H9 (cell line): ENCODE measurements at regions not wholly inside any gene's neighbourhood (a gene's known extent, or its start where the extent isn't known, plus 50 kb on each side); places are given as distances from the start of the nearest gene placed in this dataset.

Source experiments
- DNase-seq: peaks from one replicate; pipeline ENCODE4 v3.0.0-alpha.2; 2017
- H2AFZ ChIP-seq: one replicate; pipeline ENCODE4 v1.6.1; 2013; ENCODE audit warnings: mild to moderate bottlenecking, low read length, control low read depth, moderate library complexity
- H2AK5ac ChIP-seq: 2 replicates; pipeline ENCODE4 v1.6.1; 2013; ENCODE audit warnings: low read length, control low read depth, mixed read lengths; ENCODE audit not compliant: insufficient read length
- H2BK120ac ChIP-seq: one replicate; pipeline ENCODE4 v1.6.1; 2013; ENCODE audit warnings: low read depth, mild to moderate bottlenecking, low read length, control low read depth, inconsistent platforms; ENCODE audit not compliant: poor library complexity, severe bottlenecking
- H2BK12ac ChIP-seq: 2 replicates; pipeline ENCODE4 v1.6.1; 2013; ENCODE audit warnings: low read length, control low read depth, mixed read lengths, low read depth; ENCODE audit not compliant: insufficient read length
- H2BK15ac ChIP-seq: 2 replicates; pipeline ENCODE4 v1.6.1; 2013; ENCODE audit warnings: low read depth, low read length, control low read depth
- H2BK20ac ChIP-seq: one replicate; pipeline ENCODE4 v1.6.1; 2013; ENCODE audit warnings: low read depth, mild to moderate bottlenecking, low read length, control low read depth, inconsistent platforms; ENCODE audit not compliant: poor library complexity, severe bottlenecking
- H2BK5ac ChIP-seq: 2 replicates; pipeline ENCODE4 v1.6.1; 2013; ENCODE audit warnings: low read length, control low read depth, mixed read lengths; ENCODE audit not compliant: insufficient read length
- H3K14ac ChIP-seq: 2 replicates; pipeline ENCODE4 v1.6.1; 2013; ENCODE audit warnings: low read length, control low read depth; ENCODE audit not compliant: insufficient read depth
- H3K18ac ChIP-seq: 2 replicates; pipeline ENCODE4 v1.6.1; 2013; ENCODE audit warnings: low read depth, mild to moderate bottlenecking, mixed read lengths, low read length, control low read depth; ENCODE audit not compliant: insufficient read length
- H3K23ac ChIP-seq: 2 replicates; pipeline ENCODE4 v1.6.1; 2013; ENCODE audit warnings: low read length, control low read depth, mixed read lengths, low read depth; ENCODE audit not compliant: insufficient read length
- H3K23me2 ChIP-seq: 2 replicates; pipeline ENCODE4 v1.6.1; 2013; ENCODE audit warnings: low read depth, mild to moderate bottlenecking, mixed read lengths, low read length, control low read depth; ENCODE audit not compliant: insufficient read length, poor library complexity, severe bottlenecking
- H3K27ac ChIP-seq: 2 replicates; pipeline ENCODE4 v1.5.1; 2013; ENCODE audit warnings: low read length, control low read depth, mixed read lengths, low read depth; ENCODE audit not compliant: insufficient read length
- H3K27me3 ChIP-seq: 2 replicates; pipeline ENCODE4 v1.6.1; 2013; ENCODE audit warnings: low read length, control low read depth, inconsistent platforms; ENCODE audit not compliant: insufficient read depth
- H3K4ac ChIP-seq: 2 replicates; pipeline ENCODE4 v1.6.1; 2013; ENCODE audit warnings: low read depth, mild to moderate bottlenecking, control low read depth, inconsistent platforms, low read length, moderate library complexity
- H3K4me1 ChIP-seq: 2 replicates; pipeline ENCODE4 v1.6.1; 2013; ENCODE audit warnings: low read length, control low read depth, inconsistent platforms; ENCODE audit not compliant: insufficient read depth
- H3K4me2 ChIP-seq: 2 replicates; pipeline ENCODE4 v1.6.1; 2013; ENCODE audit warnings: low read length, control low read depth, mixed read lengths; ENCODE audit not compliant: insufficient read length, insufficient read depth
- H3K56ac ChIP-seq: 2 replicates; pipeline ENCODE4 v1.6.1; 2013; ENCODE audit warnings: low read depth, mild to moderate bottlenecking, mixed read lengths, low read length, control low read depth; ENCODE audit not compliant: insufficient read length
- H3K79me1 ChIP-seq: 2 replicates; pipeline ENCODE4 v1.6.1; 2013; ENCODE audit warnings: low read depth, mild to moderate bottlenecking, moderate library complexity, low read length, control low read depth, inconsistent platforms; ENCODE audit not compliant: insufficient read depth, poor library complexity, severe bottlenecking
- H3K79me2 ChIP-seq: 2 replicates; pipeline ENCODE4 v1.6.1; 2013; ENCODE audit warnings: low read length, control low read depth, inconsistent platforms; ENCODE audit not compliant: insufficient read depth
- H3K9ac ChIP-seq: 2 replicates; pipeline ENCODE4 v1.6.1; 2013; ENCODE audit warnings: low read length, control low read depth, mixed read lengths; ENCODE audit not compliant: insufficient read length; ENCODE audit errors: extremely low read depth
- H3K9me3 ChIP-seq: one replicate; pipeline ENCODE4 v1.6.1; 2013; ENCODE audit warnings: low read depth, low read length, inconsistent platforms; ENCODE audit not compliant: control insufficient read depth
- H3T11ph ChIP-seq: one replicate; pipeline ENCODE4 v1.6.1; 2013; ENCODE audit warnings: mild to moderate bottlenecking, low read length, control low read depth, inconsistent platforms
- H4K20me1 ChIP-seq: one replicate; pipeline ENCODE4 v1.6.1; 2013; ENCODE audit not compliant: control insufficient read depth, insufficient read length, insufficient read depth
- H4K5ac ChIP-seq: 2 replicates; pipeline ENCODE4 v1.6.1; 2013; ENCODE audit warnings: low read depth, mild to moderate bottlenecking, mixed read lengths, low read length, control low read depth; ENCODE audit not compliant: insufficient read length
- H4K8ac ChIP-seq: replicated peaks from 2 replicates; pipeline ENCODE4 v1.6.1; 2013; ENCODE audit warnings: low read length, control low read depth, mixed read lengths, low read depth; ENCODE audit not compliant: insufficient read length
- H4K91ac ChIP-seq: 2 replicates; pipeline ENCODE4 v1.6.1; 2013; ENCODE audit warnings: low read depth, mild to moderate bottlenecking, moderate library complexity, mixed read lengths, low read length, control low read depth; ENCODE audit not compliant: insufficient read length
- H3K27ac Mint-ChIP-seq, 3 experiments: 2 replicates in 2 of 3; 3 replicates in 1 of 3; pipeline ENCODE4 v1.8.0; 2020 to 2021; ENCODE audit warnings: mixed read lengths in 3 of 3, mild to moderate bottlenecking in 1 of 3, moderate library complexity in 1 of 3
- H3K27me3 Mint-ChIP-seq: 2 replicates; pipeline ENCODE4 v1.8.0; 2021; ENCODE audit warnings: low read depth, mild to moderate bottlenecking, moderate library complexity, mixed read lengths
- H3K36me3 Mint-ChIP-seq, 3 experiments: 2 replicates in 2 of 3; 3 replicates in 1 of 3; pipeline ENCODE4 v1.8.0; 2020 to 2021; ENCODE audit warnings: low read depth in 3 of 3, mixed read lengths in 3 of 3; ENCODE audit not compliant: insufficient read depth in 1 of 3
- H3K4me1 Mint-ChIP-seq, 2 experiments: 2 replicates each; pipeline ENCODE4 v1.8.0; 2020; ENCODE audit warnings: mixed read lengths in 2 of 2
- H3K4me3 Mint-ChIP-seq, 2 experiments: 2 replicates in 1 of 2; 3 replicates in 1 of 2; pipeline ENCODE4 v1.8.0; 2020 to 2021; ENCODE audit warnings: mild to moderate bottlenecking in 2 of 2, mixed read lengths in 2 of 2, moderate library complexity in 1 of 2
- H3K9me3 Mint-ChIP-seq, 2 experiments: 2 replicates in 1 of 2; 3 replicates in 1 of 2; pipeline ENCODE4 v1.8.0; 2020; ENCODE audit warnings: mild to moderate bottlenecking in 2 of 2, mixed read lengths in 2 of 2, moderate library complexity in 1 of 2
- CTCF ChIP-seq: fragments of 200-600 bp; sonication (generic); conservative IDR thresholded peaks from 3 replicates; pipeline ENCODE4 v1.8.0; 2021; ENCODE audit warnings: antibody characterized with exemption, mild to moderate bottlenecking
- WGBS: extraction: QIAGEN DNeasy Blood & Tissue Kit; methylation state at CpG from one replicate; pipeline ENCODE4 v1.1.7; 2013; ENCODE audit warnings: missing lambda C conversion rate, low lambda C conversion rate, mixed read lengths; ENCODE audit not compliant: insufficient read length; ENCODE audit errors: extremely low coverage; 5-methylcytosine and 5-hydroxymethylcytosine counted together

- TF ChIP-seq CTCF, result no peak
- H3K27me3 Mint-ChIP-seq, result no peaks in the 10 kb centered on the region
- no peaks in the 10 kb centered on the region for H3K36me3 Mint-ChIP-seq
- Histone ChIP-seq H3K23me2 (no peaks in the 10 kb centered on the region), H2BK15ac (no peak overlapping the region), H3K9ac (no peak overlapping the region), H3K27ac (no peak overlapping the region), H4K5ac (no peak overlapping the region), H3K27me3 (no peaks in the 10 kb centered on the region), H4K8ac (no peak overlapping the region), H2AK5ac (no peak overlapping the region), H3K4me1 (no peaks in the 10 kb centered on the region), H3K56ac (no peak overlapping the region), H2BK5ac (no peak overlapping the region), H3K9me3 (no peaks in the 10 kb centered on the region), H2BK12ac (no peak overlapping the region), H4K20me1 (no peaks in the 10 kb centered on the region), H3K23ac (no peak overlapping the region), H3K18ac (no peak overlapping the region), H3K79me1 (no peaks in the 10 kb centered on the region), H3K79me2 (no peaks in the 10 kb centered on the region), H2BK120ac (no peak overlapping the region), H3T11ph (no peak overlapping the region), H3K14ac (no peak overlapping the region), H4K91ac (no peak overlapping the region), H3K4ac (no peak overlapping the region), H2BK20ac (no peak overlapping the region), H2AFZ (no peak overlapping the region), H3K4me2 (no peak overlapping the region)
- H3K4me1 Mint-ChIP-seq, result 0 out of 4 replicates have a peak, but pooled peaks cover 0 to 3% of the 10 kb centered on the region in 2 experiments
- no peak overlapping the region for H3K27ac Mint-ChIP-seq
- no peaks in the 10 kb centered on the region for H3K9me3 Mint-ChIP-seq
- DNase-seq, result no peak
- no CpG with 5 or more reads among the region's 3 CpGs for WGBS
- H3K4me3 Mint-ChIP-seq, result no peak overlapping the region
Observed at GRCh38 chr4:170705907-170706306, 616.2 kb upstream of the AADAT start.
